Kidney capillary endothelial cell (primary cell): ENCODE measurements at regions not wholly inside any gene's neighbourhood (a gene's known extent, or its start where the extent isn't known, plus 50 kb on each side); places are given as distances from the start of the nearest gene placed in this dataset.
"Not testable (repeated sequence)": the region's sequence is repeated elsewhere in the genome, so short reads cannot be mapped to it uniquely, and the experiment has no call there.

ENCODE experiments used
- DNase-seq: peaks from one replicate; pipeline ENCODE4 v3.0.0-alpha.2; 2018; ENCODE audit warnings: low spot score

DNA sequence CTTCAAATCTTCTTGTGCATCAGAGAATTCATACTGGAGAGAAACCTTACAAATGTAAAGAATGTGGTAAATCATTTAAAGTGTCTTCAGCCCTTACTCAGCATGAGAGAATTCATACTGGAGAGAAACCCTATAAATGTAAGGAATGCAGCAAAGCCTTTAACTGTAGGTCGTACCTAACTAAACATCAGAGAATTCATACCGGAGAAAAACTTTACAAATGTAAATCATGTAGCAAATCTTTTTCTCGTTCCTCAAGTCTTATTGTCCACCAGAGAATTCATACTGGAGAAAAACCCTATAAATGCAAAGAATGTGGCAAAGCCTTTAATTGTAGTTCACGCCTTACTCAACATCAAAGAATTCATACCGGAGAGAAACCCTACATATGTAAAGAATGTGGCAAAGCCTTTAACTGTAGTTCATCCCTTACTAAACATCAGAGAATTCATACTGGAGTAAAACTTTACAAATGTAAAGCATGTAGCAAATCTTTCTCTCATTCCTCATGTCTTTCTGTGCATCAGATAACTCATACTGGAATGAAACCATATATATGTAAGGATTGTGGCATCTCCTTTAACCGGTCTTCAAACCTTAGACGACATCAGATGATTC is 118.5 kb upstream of the ZNF267 start:
- DNase-seq: no peak

DNA sequence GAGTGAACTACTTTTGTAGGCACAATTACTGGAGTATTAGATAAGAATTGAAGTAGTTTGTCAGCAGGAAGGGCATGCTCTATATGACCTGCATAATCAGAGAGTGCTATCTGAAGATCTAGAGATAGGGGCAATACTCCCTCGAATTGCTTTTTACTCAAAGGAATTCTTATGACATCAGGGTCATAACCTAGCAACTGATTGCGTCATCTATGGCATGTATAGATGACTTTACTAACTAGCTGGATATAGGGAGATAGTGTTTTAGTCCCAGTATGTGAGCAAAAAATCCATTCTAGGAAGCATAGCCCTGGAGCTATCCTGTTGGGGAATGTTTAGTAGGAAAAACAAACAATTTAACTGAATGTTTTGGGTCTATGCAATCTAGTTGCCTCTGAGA is 109.5 kb upstream of the ZNF267 start:
- no peak for DNase-seq

DNA sequence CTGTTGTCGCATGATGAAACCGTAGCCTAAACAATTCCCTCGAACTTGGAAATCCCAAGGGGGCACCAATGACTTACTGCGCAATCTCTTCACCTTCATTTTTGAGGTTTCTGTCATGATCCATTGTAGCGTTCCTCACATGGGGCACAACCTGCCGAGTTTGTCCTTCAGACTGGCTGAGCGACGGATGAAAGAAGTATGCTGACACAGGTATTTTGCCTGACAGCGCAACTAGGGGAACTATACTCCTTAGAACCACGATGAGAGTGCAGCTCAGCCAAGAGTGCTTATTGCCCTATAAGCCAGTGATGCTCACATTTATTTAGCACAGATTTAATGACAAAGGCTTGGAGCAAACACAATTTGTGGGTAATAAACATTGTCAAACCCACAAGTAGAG is 106.3 kb upstream of the ZNF267 start:
- no peak for DNase-seq

DNA sequence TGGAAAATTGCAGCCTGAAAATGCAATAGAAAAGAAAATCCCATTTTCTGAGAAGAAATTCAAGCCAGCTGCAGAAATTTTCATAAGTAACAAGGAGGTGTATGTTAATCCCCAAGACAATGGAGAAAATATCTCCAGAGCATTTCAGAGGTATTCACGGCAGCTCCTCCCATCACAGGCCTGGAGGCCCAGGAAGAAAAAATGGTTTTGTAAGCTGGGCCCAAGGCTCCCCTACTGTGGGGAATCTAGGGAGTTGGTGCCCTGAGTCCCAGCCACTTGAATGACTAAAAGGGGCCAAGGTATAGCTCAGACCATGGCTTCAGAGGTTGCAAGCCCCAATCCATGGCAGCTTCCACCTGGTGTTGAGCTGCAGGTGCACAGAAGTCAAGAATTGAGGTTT is 93.3 kb upstream of the ZNF267 start:
- DNase-seq: no peak

DNA sequence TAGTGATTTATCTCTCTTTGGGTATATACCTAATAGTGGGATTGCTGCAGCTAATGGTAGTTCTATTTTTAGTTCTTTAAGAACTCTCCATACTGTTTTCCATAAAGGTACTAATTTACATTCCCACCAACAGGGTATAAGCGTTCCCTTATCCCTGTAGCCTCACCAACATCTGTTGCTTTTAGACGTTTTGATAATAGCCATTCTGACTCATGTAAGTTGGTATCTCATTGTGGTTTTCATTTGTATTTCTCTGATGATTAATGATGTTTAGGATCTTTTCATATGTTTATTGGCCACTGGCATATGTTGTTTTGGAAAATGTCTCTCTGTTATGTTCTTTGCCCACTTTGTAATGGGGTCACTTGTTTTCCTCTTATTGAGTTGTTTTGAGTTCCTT is 88.5 kb upstream of the ZNF267 start:
- DNase-seq: no peak

DNA sequence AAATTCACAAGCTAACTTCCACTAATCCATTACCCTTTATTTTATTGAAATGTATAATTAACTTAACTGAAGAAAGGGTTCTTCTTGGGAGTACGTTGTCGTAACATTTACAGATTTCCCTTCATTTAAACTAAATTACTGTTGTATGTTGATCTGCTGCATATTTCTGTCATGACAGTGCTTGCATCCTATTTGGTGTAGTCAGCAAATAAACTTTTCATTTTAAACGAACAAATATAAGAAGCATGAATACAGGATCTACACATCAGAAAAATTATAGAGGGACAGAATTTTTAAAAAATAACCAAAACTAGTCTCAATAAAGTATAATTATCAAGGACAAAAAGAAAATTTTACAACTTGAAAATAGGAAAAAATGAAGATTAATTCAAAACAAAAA is 66.5 kb upstream of the ZNF267 start:
- DNase-seq: no peak

DNA sequence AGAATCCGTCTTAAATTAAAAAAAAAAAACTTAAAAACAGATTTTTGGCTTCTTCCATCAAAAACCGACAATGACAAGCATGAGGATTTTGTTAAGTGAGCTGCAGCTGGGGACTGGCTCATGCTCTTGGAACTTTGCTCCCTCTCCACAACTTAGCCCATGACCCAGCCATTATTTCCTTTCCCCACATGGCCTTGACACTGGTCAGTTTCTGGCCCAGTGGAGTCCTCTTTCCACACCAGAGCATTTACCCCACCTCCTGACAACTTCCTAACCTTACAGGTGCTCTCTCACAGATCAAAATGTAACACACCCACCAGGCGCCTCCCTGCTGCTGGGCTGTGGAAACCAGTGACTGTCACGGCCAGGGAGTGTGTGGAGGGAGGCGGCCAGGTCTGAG is 62.7 kb upstream of the ZNF267 start:
- no peak for DNase-seq

DNA sequence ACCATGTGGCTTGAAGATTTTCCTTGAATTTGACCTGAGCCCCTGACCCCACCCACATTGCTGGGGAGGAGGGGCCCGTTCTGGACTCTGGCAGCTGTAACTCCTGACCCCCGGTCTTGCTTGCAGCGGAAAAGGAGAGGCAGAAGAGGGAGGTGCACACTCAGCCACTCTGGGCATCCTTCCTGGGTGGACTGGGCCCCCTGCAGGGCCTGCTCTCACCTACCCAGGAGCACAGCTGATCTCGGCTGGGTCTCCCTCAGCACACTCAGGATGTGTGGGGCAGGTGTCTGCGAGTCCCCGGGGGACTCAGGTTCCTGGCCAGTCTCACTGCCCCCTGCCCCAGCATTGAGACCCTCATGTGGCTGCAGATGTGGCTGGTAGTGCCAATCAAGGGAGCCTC is 57.5 kb upstream of the ZNF267 start:
- not testable (repeated sequence) for DNase-seq

DNA sequence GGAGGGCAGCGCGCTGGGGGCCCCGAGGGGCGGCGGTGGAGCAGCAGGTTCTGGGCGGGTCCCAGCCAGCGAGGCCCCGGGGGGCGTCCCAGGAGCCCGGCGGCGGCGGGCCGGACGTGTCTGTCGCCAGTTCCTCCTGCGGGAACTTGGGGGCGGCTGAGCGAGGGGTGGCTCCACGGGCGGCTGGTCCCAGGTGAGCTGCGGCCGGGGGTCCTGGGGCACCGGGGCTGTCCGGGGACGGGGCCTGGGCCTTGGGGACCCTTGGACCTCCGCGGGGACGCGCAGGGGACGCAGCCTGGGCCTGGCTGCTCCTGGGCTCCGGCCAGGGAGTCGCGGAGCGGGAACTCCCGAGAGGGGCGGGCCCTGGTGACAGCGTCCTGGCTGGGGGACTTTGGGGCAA is 54.2 kb upstream of the ZNF267 start:
- no peak for DNase-seq

DNA sequence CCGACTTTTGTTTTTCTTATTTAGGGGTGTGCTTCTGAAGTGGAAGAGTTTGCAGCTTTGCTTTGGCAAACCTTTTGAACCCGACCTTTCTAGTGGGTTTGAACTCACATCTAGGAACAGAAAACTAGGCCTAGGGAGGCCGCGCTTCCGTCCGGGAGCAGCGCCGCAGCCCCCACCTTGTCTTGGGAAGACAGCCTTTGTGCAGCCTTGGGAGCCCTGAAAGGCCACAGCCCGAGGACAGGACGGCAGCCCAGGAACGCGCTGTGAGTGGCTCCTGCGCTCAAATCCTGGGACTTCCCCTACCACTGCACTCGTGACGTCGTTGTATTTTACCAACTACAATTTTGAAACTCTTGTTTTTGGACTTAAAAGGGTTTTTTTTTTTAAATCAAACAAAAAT is 53.7 kb upstream of the ZNF267 start:
- DNase-seq: no peak
